Right hindlimb (tissue), 1 donor: ENCODE measurements at regions not wholly inside any gene's neighbourhood (a gene's known extent, or its start where the extent isn't known, plus 50 kb on each side); places are given as distances from the start of the nearest gene placed in this dataset.
A peak's percentile ranks its signal among the peaks of the same experiment; 100 is the strongest.
"Not testable (repeated sequence)": the region's sequence is repeated elsewhere in the genome, so short reads cannot be mapped to it uniquely, and the experiment has no call there.

Experiments used
- DNase-seq: peaks from one replicate; pipeline ENCODE4 v3.0.0-alpha.2; 2018

GRCh38 chr9:71632776-71633175 is 135.5 kb downstream of the CEMIP2 start:
- DNase-seq: no peak

GRCh38 chr9:71630377-71630995 is 137.8 kb downstream of the CEMIP2 start:
- DNase-seq: no peak

- DNase-seq: no peak
These were observed 138.6 kb downstream of the CEMIP2 start for GRCh38 chr9:71629578-71630215.

GRCh38 chr9:71628247-71628646 is 140.1 kb downstream of the CEMIP2 start:
- no peak for DNase-seq

- DNase-seq: no peak
These were observed 140.8 kb downstream of the CEMIP2 start for GRCh38 chr9:71627537-71627936.

- no peak for DNase-seq
These were observed 141.9 kb downstream of the CEMIP2 start for GRCh38 chr9:71626395-71626794.

GRCh38 chr9:71624728-71625127 is 143.6 kb downstream of the CEMIP2 start:
- no peak for DNase-seq

GRCh38 chr9:71620746-71621145 is 147.6 kb downstream of the CEMIP2 start:
- DNase-seq: peak; percentile 39

- DNase-seq: no peak
These were observed 148.0 kb downstream of the CEMIP2 start for GRCh38 chr9:71620331-71620730.

GRCh38 chr9:71619926-71620325 is 148.4 kb downstream of the CEMIP2 start:
- no peak for DNase-seq

GRCh38 chr9:71614409-71615010 is 153.8 kb downstream of the CEMIP2 start:
- no peak for DNase-seq

- no peak for DNase-seq
These were observed 155.4 kb downstream of the CEMIP2 start for GRCh38 chr9:71612889-71613288.

- no peak for DNase-seq
These were observed 158.9 kb downstream of the CEMIP2 start for GRCh38 chr9:71609448-71609830.

- DNase-seq: no peak
These were observed 159.4 kb downstream of the CEMIP2 start for GRCh38 chr9:71608825-71609447.

GRCh38 chr9:71608021-71608420 is 160.3 kb downstream of the CEMIP2 start:
- no peak for DNase-seq

GRCh38 chr9:71607461-71607881 is 160.8 kb downstream of the CEMIP2 start:
- DNase-seq: peak; percentile 53

GRCh38 chr9:71604197-71605063 is 163.9 kb downstream of the CEMIP2 start:
- DNase-seq: peak; percentile 81

GRCh38 chr9:71602652-71603051 is 165.7 kb downstream of the CEMIP2 start:
- no peak for DNase-seq

GRCh38 chr9:71595762-71596161 is 172.6 kb downstream of the CEMIP2 start:
- not testable (repeated sequence) for DNase-seq

- DNase-seq: no peak
These were observed 173.8 kb downstream of the CEMIP2 start for GRCh38 chr9:71594541-71594940.

- DNase-seq: no peak
These were observed 175.9 kb downstream of the CEMIP2 start for GRCh38 chr9:71592400-71592799.

- no peak for DNase-seq
These were observed 178.0 kb downstream of the CEMIP2 start for GRCh38 chr9:71590362-71590761.

- DNase-seq: no peak
These were observed 178.7 kb downstream of the CEMIP2 start for GRCh38 chr9:71589612-71590011.
